Erythroblast (primary cell): ENCODE measurements at regions not wholly inside any gene's neighbourhood (a gene's known extent, or its start where the extent isn't known, plus 50 kb on each side); places are given as distances from the start of the nearest gene placed in this dataset.

ENCODE experiments used
- GATA1 ChIP-seq: IDR thresholded peaks from 2 replicates; pipeline ENCODE4 v1.6.1; 2011; ENCODE audit warnings: low read depth, mild to moderate bottlenecking, control low read depth, low read length, moderate library complexity
- POLR2A ChIP-seq: IDR thresholded peaks from 2 replicates; pipeline ENCODE4 v1.6.1; 2011; ENCODE audit warnings: mild to moderate bottlenecking, low read length

DNA sequence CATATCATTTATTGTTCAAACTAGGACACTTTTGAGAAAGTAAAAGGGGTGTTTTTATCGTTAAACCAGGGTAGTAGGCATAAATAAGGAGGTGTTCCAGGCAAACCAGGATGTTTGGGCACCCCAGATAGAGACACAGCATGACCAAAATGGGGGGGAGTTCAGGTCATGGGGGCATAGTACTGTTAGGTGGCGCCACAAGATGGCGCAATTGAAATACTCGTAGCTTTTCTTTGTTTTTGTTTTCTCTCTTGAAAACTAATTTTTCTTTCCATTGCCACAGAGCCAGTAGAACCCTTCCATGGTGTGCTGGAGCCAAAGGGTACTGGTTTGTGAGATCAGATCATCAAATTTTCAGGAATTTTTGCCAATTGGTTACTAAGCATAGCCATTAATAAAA, 283.4 kb downstream of the BCOR start:
- TF ChIP-seq POLR2A: no peak
- TF ChIP-seq GATA1: no peak
